GM12878 (cell line): ENCODE measurements at regions not wholly inside any gene's neighbourhood (a gene's known extent, or its start where the extent isn't known, plus 50 kb on each side); places are given as distances from the start of the nearest gene placed in this dataset.

Source experiments
- CBFB ChIP-seq: IDR thresholded peaks from 2 replicates; pipeline ENCODE4 v1.6.1; 2016; ENCODE audit warnings: antibody characterized with exemption, low read depth
- FOXM1 ChIP-seq: IDR thresholded peaks from 2 replicates; pipeline ENCODE4 v1.6.1; 2012; ENCODE audit warnings: low read depth, mild to moderate bottlenecking, inconsistent platforms, low read length, moderate library complexity
- GABPA ChIP-seq: IDR thresholded peaks from 2 replicates; pipeline ENCODE4 v1.6.1; 2014; ENCODE audit warnings: antibody characterized with exemption, low read depth, mild to moderate bottlenecking, inconsistent platforms
- NFIC ChIP-seq: IDR thresholded peaks from 2 replicates; pipeline ENCODE4 v1.6.1; 2012; ENCODE audit warnings: low read depth, mild to moderate bottlenecking, inconsistent platforms, low read length, moderate library complexity
- SMAD5 ChIP-seq: IDR thresholded peaks from 2 replicates; pipeline ENCODE4 v1.6.1; 2016; ENCODE audit warnings: antibody characterized with exemption, low read depth
- SREBF1 ChIP-seq: IDR thresholded peaks from 2 replicates; pipeline ENCODE4 v1.6.1; 2012; ENCODE audit warnings: mild to moderate bottlenecking, low read length
- TBL1XR1 ChIP-seq: IDR thresholded peaks from 2 replicates; pipeline ENCODE4 v1.6.1; 2012; ENCODE audit warnings: low read depth, low read length, improper control_type of control experiment
- ZBTB11 ChIP-seq: fragments of 450-650 bp; formaldehyde crosslinking; IDR thresholded peaks from 2 replicates; pipeline ENCODE4 v1.5.0; 2022; ENCODE audit warnings: mild to moderate bottlenecking, missing genetic modification characterization
- ZSCAN29 ChIP-seq: fragments of 450-650 bp; IDR thresholded peaks from 2 replicates; pipeline ENCODE4 v1.6.1; 2017; ENCODE audit warnings: mild to moderate bottlenecking, moderate library complexity
- TF ChIP-seq, protein P1 (sequence below): fragments of 450-650 bp; IDR thresholded peaks from 2 replicates; pipeline ENCODE4 v1.6.1; 2017; ENCODE audit warnings: borderline replicate concordance

- TF ChIP-seq, protein P1, sequence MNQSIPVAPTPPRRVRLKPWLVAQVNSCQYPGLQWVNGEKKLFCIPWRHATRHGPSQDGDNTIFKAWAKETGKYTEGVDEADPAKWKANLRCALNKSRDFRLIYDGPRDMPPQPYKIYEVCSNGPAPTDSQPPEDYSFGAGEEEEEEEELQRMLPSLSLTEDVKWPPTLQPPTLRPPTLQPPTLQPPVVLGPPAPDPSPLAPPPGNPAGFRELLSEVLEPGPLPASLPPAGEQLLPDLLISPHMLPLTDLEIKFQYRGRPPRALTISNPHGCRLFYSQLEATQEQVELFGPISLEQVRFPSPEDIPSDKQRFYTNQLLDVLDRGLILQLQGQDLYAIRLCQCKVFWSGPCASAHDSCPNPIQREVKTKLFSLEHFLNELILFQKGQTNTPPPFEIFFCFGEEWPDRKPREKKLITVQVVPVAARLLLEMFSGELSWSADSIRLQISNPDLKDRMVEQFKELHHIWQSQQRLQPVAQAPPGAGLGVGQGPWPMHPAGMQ, result no peak
- TF ChIP-seq CBFB (no peak), FOXM1 (peak; percentile 15; the same call in 1 of the 2 replicates), TBL1XR1 (0 out of 2 replicates have a peak, but pooled peaks have one; percentile 22), SREBF1 (no peak), GABPA (peak; percentile 54; the same call in 1 of the 2 replicates), SMAD5 (no peak), ZSCAN29 (no peak), NFIC (peak; percentile 43; the same call in 1 of the 2 replicates), ZBTB11 (CRISPR knock-in tag) (no peak)
These were observed 76.5 kb upstream of the LSM6 start (continued) for GRCh38 chr4:146098978-146099377.
